SK-N-SH (cell line): ENCODE measurements at regions not wholly inside any gene's neighbourhood (a gene's known extent, or its start where the extent isn't known, plus 50 kb on each side); places are given as distances from the start of the nearest gene placed in this dataset.

Experiments used
- CTCF ChIP-seq: fragments of 200-600 bp; sonication (generic); IDR thresholded peaks from 2 replicates; pipeline ENCODE4 v1.6.1; 2017; ENCODE audit warnings: antibody characterized with exemption, mild to moderate bottlenecking, moderate library complexity
- ELF1 ChIP-seq: IDR thresholded peaks from 2 replicates; pipeline ENCODE4 v1.4.0; 2012
- EZH2phosphoT487 ChIP-seq: fragments of 200-600 bp; sonication (generic); IDR thresholded peaks from 2 replicates; pipeline ENCODE4 v1.6.1; 2017; ENCODE audit warnings: low read depth, mixed run types, mild to moderate bottlenecking, antibody characterized with exemption, moderate library complexity, borderline replicate concordance
- GABPA ChIP-seq: IDR thresholded peaks from 2 replicates; pipeline ENCODE4 v1.4.0; 2012; ENCODE audit warnings: low read depth, mild to moderate bottlenecking
- JUND ChIP-seq: IDR thresholded peaks from 2 replicates; pipeline ENCODE4 v1.4.0; 2012
- MXI1 ChIP-seq: IDR thresholded peaks from 2 replicates; pipeline ENCODE4 v1.6.1; 2012; ENCODE audit warnings: mild to moderate bottlenecking, low read depth, low read length, improper control_type of control experiment
- NRF1 ChIP-seq: IDR thresholded peaks from 2 replicates; pipeline ENCODE4 v1.6.1; 2012; ENCODE audit warnings: low read depth, mild to moderate bottlenecking, low read length
- RAD21 ChIP-seq: IDR thresholded peaks from 2 replicates; pipeline ENCODE4 v1.6.1; 2012; ENCODE audit warnings: mild to moderate bottlenecking, low read length
- REST ChIP-seq: IDR thresholded peaks from 2 replicates; pipeline ENCODE4 v1.6.1; 2012; ENCODE audit warnings: mild to moderate bottlenecking, low read depth, low read length, moderate library complexity
- SMC3 ChIP-seq: IDR thresholded peaks from 2 replicates; pipeline ENCODE4 v1.6.1; 2012; ENCODE audit warnings: low read depth, low read length, improper control_type of control experiment
- USF2 ChIP-seq: fragments of 150-350 bp; IDR thresholded peaks from 2 replicates; pipeline ENCODE4 v1.6.1; 2017; ENCODE audit warnings: antibody characterized with exemption, low read length, low read depth, borderline replicate concordance
- YY1 ChIP-seq: IDR thresholded peaks from 2 replicates; pipeline ENCODE4 v1.4.0; 2012; ENCODE audit warnings: low read depth, mild to moderate bottlenecking
- ZBTB33 ChIP-seq: IDR thresholded peaks from 2 replicates; pipeline ENCODE4 v1.4.0; 2012; ENCODE audit warnings: low read depth, borderline replicate concordance

- no peak for TF ChIP-seq CTCF
- no peak for TF ChIP-seq ZBTB33
- no peak for TF ChIP-seq EZH2phosphoT487
- TF ChIP-seq REST = no peak
- TF ChIP-seq GABPA = no peak
- TF ChIP-seq MXI1 = no peak
- TF ChIP-seq ELF1 = no peak
- TF ChIP-seq YY1 = no peak
- TF ChIP-seq USF2 = no peak
- no peak for TF ChIP-seq SMC3
- TF ChIP-seq NRF1 = no peak
- no peak for TF ChIP-seq JUND
- no peak for TF ChIP-seq RAD21
Measured at GRCh38 chr13:42409075-42409474, 137.1 kb downstream of the AKAP11 start.
